ENCODE measurements at regions not wholly inside any gene's neighbourhood (a gene's known extent, or its start where the extent isn't known, plus 50 kb on each side); places are given as distances from the start of the nearest gene placed in this dataset.

DNA sequence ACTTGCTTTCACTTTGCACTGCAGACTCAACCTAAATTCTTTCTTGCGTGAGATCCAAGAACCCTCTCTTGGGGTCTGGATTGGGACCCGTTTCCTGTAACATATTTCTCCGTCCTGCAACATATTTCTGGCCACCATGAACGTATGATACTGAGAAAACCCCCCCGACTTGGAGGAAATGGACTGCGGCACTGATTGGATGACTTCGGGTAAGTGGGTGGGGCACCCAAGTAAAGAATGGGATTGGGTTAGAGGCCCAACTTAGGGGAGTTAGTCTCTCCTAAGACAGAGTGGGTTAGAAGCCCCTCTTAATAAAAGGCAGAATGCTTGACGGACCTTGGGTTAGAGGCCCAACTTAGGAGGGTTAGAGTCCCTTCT is 690.4 kb downstream of the UQCRFS1 start:
- no peak for TF ChIP-seq MAX (IDR thresholded peaks at IDR 0.05)
- TF ChIP-seq CEBPB (IDR thresholded peaks at IDR 0.05), result no peak
- no peak for TF ChIP-seq TAF1 (IDR thresholded peaks at IDR 0.05; ENCODE audit: low read depth)
- no peak for TF ChIP-seq EP300 (IDR thresholded peaks at IDR 0.05; ENCODE audit: borderline replicate concordance)
- TF ChIP-seq RAD21 (IDR thresholded peaks at IDR 0.05; ENCODE audit: low read depth), result no peak
- TF ChIP-seq TCF12 (IDR thresholded peaks at IDR 0.05; ENCODE audit: low read depth), result no peak
- TF ChIP-seq CREB1 (IDR thresholded peaks at IDR 0.05; ENCODE audit: low read depth), result no peak
- TF ChIP-seq YY1 (IDR thresholded peaks at IDR 0.05; ENCODE audit: low read depth), result no peak
- TF ChIP-seq, protein P1, sequence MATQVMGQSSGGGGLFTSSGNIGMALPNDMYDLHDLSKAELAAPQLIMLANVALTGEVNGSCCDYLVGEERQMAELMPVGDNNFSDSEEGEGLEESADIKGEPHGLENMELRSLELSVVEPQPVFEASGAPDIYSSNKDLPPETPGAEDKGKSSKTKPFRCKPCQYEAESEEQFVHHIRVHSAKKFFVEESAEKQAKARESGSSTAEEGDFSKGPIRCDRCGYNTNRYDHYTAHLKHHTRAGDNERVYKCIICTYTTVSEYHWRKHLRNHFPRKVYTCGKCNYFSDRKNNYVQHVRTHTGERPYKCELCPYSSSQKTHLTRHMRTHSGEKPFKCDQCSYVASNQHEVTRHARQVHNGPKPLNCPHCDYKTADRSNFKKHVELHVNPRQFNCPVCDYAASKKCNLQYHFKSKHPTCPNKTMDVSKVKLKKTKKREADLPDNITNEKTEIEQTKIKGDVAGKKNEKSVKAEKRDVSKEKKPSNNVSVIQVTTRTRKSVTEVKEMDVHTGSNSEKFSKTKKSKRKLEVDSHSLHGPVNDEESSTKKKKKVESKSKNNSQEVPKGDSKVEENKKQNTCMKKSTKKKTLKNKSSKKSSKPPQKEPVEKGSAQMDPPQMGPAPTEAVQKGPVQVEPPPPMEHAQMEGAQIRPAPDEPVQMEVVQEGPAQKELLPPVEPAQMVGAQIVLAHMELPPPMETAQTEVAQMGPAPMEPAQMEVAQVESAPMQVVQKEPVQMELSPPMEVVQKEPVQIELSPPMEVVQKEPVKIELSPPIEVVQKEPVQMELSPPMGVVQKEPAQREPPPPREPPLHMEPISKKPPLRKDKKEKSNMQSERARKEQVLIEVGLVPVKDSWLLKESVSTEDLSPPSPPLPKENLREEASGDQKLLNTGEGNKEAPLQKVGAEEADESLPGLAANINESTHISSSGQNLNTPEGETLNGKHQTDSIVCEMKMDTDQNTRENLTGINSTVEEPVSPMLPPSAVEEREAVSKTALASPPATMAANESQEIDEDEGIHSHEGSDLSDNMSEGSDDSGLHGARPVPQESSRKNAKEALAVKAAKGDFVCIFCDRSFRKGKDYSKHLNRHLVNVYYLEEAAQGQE (IDR thresholded peaks at IDR 0.05; ENCODE audit: low read depth), result no peak
- TF ChIP-seq EGR1 (IDR thresholded peaks at IDR 0.05), result no peak
- TF ChIP-seq TEAD4 (IDR thresholded peaks at IDR 0.05), result no peak

Data from Ishikawa (cell line).